ENCODE measurements at regions not wholly inside any gene's neighbourhood (a gene's known extent, or its start where the extent isn't known, plus 50 kb on each side); places are given as distances from the start of the nearest gene placed in this dataset.
"Not testable (repeated sequence)": the region's sequence is repeated elsewhere in the genome, so short reads cannot be mapped to it uniquely, and the experiment has no call there.

- no peaks in the 10 kb centered on the region for H3K4me1 ChIP-seq (ENCODE audit: control insufficient read depth, insufficient read depth, low read length)
- no peaks in the 10 kb centered on the region for H3K9me3 ChIP-seq (ENCODE audit: control insufficient read depth, insufficient read depth, low read depth, low read length)
- ChIA-PET POLR2A (no interaction called here), CTCF (interaction anchor here (0.9 kb wide), 1 partner anchor 20 kb away, joined by 3 read pairs; no protein-coding TSS in a partner anchor)
- no peak overlapping the region for H3K4me3 ChIP-seq (ENCODE audit: low read depth, low read length)
- TF ChIP-seq ZNF416 (tag by site-specific recombination; IDR thresholded peaks at IDR 0.05) = no peak
- H3K27ac ChIP-seq (ENCODE audit: extremely low read depth, low read depth, low read length) = no peak overlapping the region
- H3K36me3 ChIP-seq (ENCODE audit: control insufficient read depth in 2 of 2, insufficient read depth in 1 of 2, low read length in 2 of 2) = no peaks in the 10 kb centered on the region
Measured at GRCh38 chr9:7639471-7639870, 160.1 kb downstream of the DMAC1 start.

- CTCF ChIA-PET = no interaction called here
- Histone ChIP-seq H3K9me3 (ENCODE audit: control insufficient read depth, insufficient read depth, low read depth, low read length) (no peaks in the 10 kb centered on the region), H3K36me3 (ENCODE audit: control insufficient read depth in 2 of 2, insufficient read depth in 1 of 2, low read length in 2 of 2) (no peaks in the 10 kb centered on the region), H3K4me1 (ENCODE audit: control insufficient read depth, insufficient read depth, low read length) (no peaks in the 10 kb centered on the region), H3K27ac (ENCODE audit: extremely low read depth, low read depth, low read length) (no peak overlapping the region), H3K4me3 (ENCODE audit: low read depth, low read length) (no peak overlapping the region)
- TF ChIP-seq ZNF350 (tag by site-specific recombination; IDR thresholded peaks at IDR 0.05) (no peak), KLF7 (tag by site-specific recombination; IDR thresholded peaks at IDR 0.05; ENCODE audit: borderline replicate concordance) (no peak)
- POLR2A ChIA-PET = no interaction called here
Measured at GRCh38 chr9:7636838-7637467, 162.6 kb downstream of the DMAC1 start.

GRCh38 chr9:7636309-7636708, 163.3 kb downstream of the DMAC1 start:
- TF ChIP-seq ZNF280D (tag by site-specific recombination; IDR thresholded peaks at IDR 0.05) = no peak
- TF ChIP-seq RBAK (tag by site-specific recombination; IDR thresholded peaks at IDR 0.05) = no peak
- TF ChIP-seq ZFP41 (tag by site-specific recombination; IDR thresholded peaks at IDR 0.05; ENCODE audit: borderline replicate concordance) = no peak
- TF ChIP-seq ZNF501 (tag by site-specific recombination; IDR thresholded peaks at IDR 0.05) = no peak
- no peak for TF ChIP-seq ZBTB6 (tag by site-specific recombination; IDR thresholded peaks at IDR 0.05)
- no peak for TF ChIP-seq ZBTB49 (tag by site-specific recombination; IDR thresholded peaks at IDR 0.05; ENCODE audit: low read depth)
- no peak for TF ChIP-seq ZNF341 (tag by site-specific recombination; IDR thresholded peaks at IDR 0.05; ENCODE audit: low read depth)
- no peak for TF ChIP-seq ZNF776 (tag by site-specific recombination; IDR thresholded peaks at IDR 0.05; ENCODE audit: borderline replicate concordance)
- no peak for TF ChIP-seq ZNF792 (tag by site-specific recombination; IDR thresholded peaks at IDR 0.05)
- no peak for TF ChIP-seq ZNF19 (tag by site-specific recombination; IDR thresholded peaks at IDR 0.05; ENCODE audit: low read depth)
- no peak overlapping the region for H3K27ac ChIP-seq (ENCODE audit: extremely low read depth, low read depth, low read length)
- CTCF ChIA-PET = no interaction called here
- H3K4me1 ChIP-seq (ENCODE audit: control insufficient read depth, insufficient read depth, low read length) = no peaks in the 10 kb centered on the region
- H3K4me3 ChIP-seq (ENCODE audit: low read depth, low read length) = no peak overlapping the region
- H3K9me3 ChIP-seq (ENCODE audit: control insufficient read depth, insufficient read depth, low read depth, low read length) = no peaks in the 10 kb centered on the region
- no peaks in the 10 kb centered on the region for H3K36me3 ChIP-seq (ENCODE audit: control insufficient read depth in 2 of 2, insufficient read depth in 1 of 2, low read length in 2 of 2)
- POLR2A ChIA-PET = no interaction called here

- H3K9me3 ChIP-seq (ENCODE audit: control insufficient read depth, insufficient read depth, low read depth, low read length); POLR2A ChIA-PET; H3K36me3 ChIP-seq (ENCODE audit: control insufficient read depth in 2 of 2, insufficient read depth in 1 of 2, low read length in 2 of 2); H3K4me3 ChIP-seq (ENCODE audit: low read depth, low read length); H3K27ac ChIP-seq (ENCODE audit: extremely low read depth, low read depth, low read length); H3K4me1 ChIP-seq (ENCODE audit: control insufficient read depth, insufficient read depth, low read length); CTCF ChIA-PET: not testable (repeated sequence)
Measured at GRCh38 chr9:7626571-7627029, 173.0 kb downstream of the DMAC1 start.

Data from HEK293 (cell line).